ENCODE measurements at regions not wholly inside any gene's neighbourhood (a gene's known extent, or its start where the extent isn't known, plus 50 kb on each side); places are given as distances from the start of the nearest gene placed in this dataset.

DNA sequence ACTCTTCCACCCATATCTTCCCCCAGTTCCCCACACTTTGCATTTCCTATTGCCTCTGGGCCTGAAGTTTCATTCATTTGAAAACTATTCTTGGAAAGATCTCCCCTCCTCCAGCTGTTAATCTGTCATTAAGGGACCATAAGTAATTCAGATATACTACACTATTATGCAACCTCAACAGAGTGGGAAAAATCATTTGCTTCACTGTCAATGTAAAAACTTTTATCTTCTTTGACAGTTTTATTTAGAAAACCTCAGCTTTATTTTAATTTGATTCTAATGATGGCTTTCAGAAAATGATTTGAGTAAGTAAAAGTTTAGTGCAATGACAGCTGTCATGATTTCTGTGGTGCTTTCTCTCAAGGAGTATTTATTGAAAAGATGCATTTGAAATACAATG lies 435.3 kb upstream of the KCNMB2 start:
- TF ChIP-seq, protein P1, sequence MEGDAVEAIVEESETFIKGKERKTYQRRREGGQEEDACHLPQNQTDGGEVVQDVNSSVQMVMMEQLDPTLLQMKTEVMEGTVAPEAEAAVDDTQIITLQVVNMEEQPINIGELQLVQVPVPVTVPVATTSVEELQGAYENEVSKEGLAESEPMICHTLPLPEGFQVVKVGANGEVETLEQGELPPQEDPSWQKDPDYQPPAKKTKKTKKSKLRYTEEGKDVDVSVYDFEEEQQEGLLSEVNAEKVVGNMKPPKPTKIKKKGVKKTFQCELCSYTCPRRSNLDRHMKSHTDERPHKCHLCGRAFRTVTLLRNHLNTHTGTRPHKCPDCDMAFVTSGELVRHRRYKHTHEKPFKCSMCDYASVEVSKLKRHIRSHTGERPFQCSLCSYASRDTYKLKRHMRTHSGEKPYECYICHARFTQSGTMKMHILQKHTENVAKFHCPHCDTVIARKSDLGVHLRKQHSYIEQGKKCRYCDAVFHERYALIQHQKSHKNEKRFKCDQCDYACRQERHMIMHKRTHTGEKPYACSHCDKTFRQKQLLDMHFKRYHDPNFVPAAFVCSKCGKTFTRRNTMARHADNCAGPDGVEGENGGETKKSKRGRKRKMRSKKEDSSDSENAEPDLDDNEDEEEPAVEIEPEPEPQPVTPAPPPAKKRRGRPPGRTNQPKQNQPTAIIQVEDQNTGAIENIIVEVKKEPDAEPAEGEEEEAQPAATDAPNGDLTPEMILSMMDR (IDR thresholded peaks at IDR 0.05; ENCODE audit: poor library complexity, severe bottlenecking) = no peak
- TF ChIP-seq TAF1 (IDR thresholded peaks at IDR 0.05; ENCODE audit: low read depth) (no peak), EZH2 (IDR thresholded peaks at IDR 0.05; ENCODE audit: borderline replicate concordance, insufficient read depth, low read length, poor library complexity, severe bottlenecking) (no peak), POLR2AphosphoS5 (IDR thresholded peaks at IDR 0.05) (no peak)

Data from neural cell (in vitro differentiated cells).